ENCODE measurements at regions not wholly inside any gene's neighbourhood (a gene's known extent, or its start where the extent isn't known, plus 50 kb on each side); places are given as distances from the start of the nearest gene placed in this dataset.

- Mint-ChIP-seq H3K27me3 (ENCODE audit: insufficient read depth) (no peaks in the 10 kb centered on the region), H3K27ac (no peak overlapping the region), H3K4me1 (no peaks in the 10 kb centered on the region), H3K4me3 (no peak overlapping the region), H3K9me3 (peaks cover 7% of the 10 kb centered on the region), H3K36me3 (ENCODE audit: low read depth) (no peaks in the 10 kb centered on the region)
- no peak overlapping the region for H3K27ac ChIP-seq (ENCODE audit: low read depth, low read length)
- H3K9me3 ChIP-seq (ENCODE audit: control insufficient read depth, low read length) = peaks cover 4% of the 10 kb centered on the region
- H3K4me3 ChIP-seq (ENCODE audit: low read length) = no peak overlapping the region
- no peaks in the 10 kb centered on the region for H3K4me1 ChIP-seq (ENCODE audit: control insufficient read depth, insufficient read depth, low read length)
- no peaks in the 10 kb centered on the region for H3K27me3 ChIP-seq (ENCODE audit: control insufficient read depth, insufficient read depth, low read length, poor library complexity, severe bottlenecking)
- no peak overlapping the region for H3K9ac ChIP-seq (ENCODE audit: extremely low read depth, low read length, poor library complexity, severe bottlenecking)
- TF ChIP-seq CTCF (conservative IDR thresholded peaks at IDR 0.05) = no peak
- no peaks in the 10 kb centered on the region for H3K36me3 ChIP-seq (ENCODE audit: control insufficient read depth, insufficient read depth, low read length)
- no peak for DNase-seq
- WGBS, 2 experiments (ENCODE audit: insufficient coverage in 1 of 2, insufficient read length in 1 of 2) = 85 to 92% methylated on average over 6 of the region's 6 CpGs
Observed at GRCh38 chr9:20250791-20251190, 371.5 kb downstream of the MLLT3 start.

- Histone ChIP-seq H3K27me3 (ENCODE audit: control insufficient read depth, insufficient read depth, low read length, poor library complexity, severe bottlenecking) (no peaks in the 10 kb centered on the region), H3K4me3 (ENCODE audit: low read length) (no peak overlapping the region), H3K9ac (ENCODE audit: extremely low read depth, low read length, poor library complexity, severe bottlenecking) (no peak overlapping the region), H3K27ac (ENCODE audit: low read depth, low read length) (no peak overlapping the region), H3K36me3 (ENCODE audit: control insufficient read depth, insufficient read depth, low read length) (no peaks in the 10 kb centered on the region), H3K4me1 (ENCODE audit: control insufficient read depth, insufficient read depth, low read length) (peaks cover 5% of the 10 kb centered on the region), H3K9me3 (ENCODE audit: control insufficient read depth, low read length) (peaks cover 4% of the 10 kb centered on the region)
- WGBS, 2 experiments (ENCODE audit: insufficient coverage in 1 of 2, insufficient read length in 1 of 2) = 96 to 100% methylated on average over 2 to 6 of the region's 6 CpGs
- Mint-ChIP-seq H3K27me3 (ENCODE audit: insufficient read depth) (peaks cover 12% of the 10 kb centered on the region), H3K9me3 (peaks cover 7% of the 10 kb centered on the region), H3K4me1 (peaks cover 10% of the 10 kb centered on the region), H3K4me3 (no peak overlapping the region), H3K36me3 (ENCODE audit: low read depth) (no peaks in the 10 kb centered on the region), H3K27ac (no peak overlapping the region)
- DNase-seq = no peak
- no peak for TF ChIP-seq CTCF (conservative IDR thresholded peaks at IDR 0.05)
Observed at GRCh38 chr9:20244271-20244670, 378.0 kb downstream of the MLLT3 start.

DNA sequence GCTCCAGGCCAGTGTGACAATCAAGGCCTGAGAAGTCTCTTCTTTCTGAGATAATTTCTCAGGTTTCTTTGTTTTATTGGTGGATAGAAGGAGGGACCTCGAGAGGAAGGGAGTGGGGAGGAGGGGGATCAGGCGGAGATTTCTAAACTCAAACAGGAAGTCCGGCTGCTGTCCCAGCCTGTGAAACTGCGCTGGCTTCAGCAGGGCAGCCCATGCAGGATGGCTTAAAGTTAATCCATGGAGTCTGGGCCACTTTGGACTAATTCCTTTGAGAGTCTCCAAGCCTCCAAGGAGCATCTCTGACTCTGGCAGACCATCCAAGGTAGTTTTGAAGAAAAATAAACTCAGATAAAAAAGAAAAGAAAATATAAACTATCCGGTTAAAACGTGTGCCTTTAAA lies 378.5 kb downstream of the MLLT3 start:
- Histone ChIP-seq H3K27me3 (ENCODE audit: control insufficient read depth, insufficient read depth, low read length, poor library complexity, severe bottlenecking) (no peaks in the 10 kb centered on the region), H3K27ac (ENCODE audit: low read depth, low read length) (no peak overlapping the region), H3K4me3 (ENCODE audit: low read length) (no peak overlapping the region), H3K36me3 (ENCODE audit: control insufficient read depth, insufficient read depth, low read length) (no peaks in the 10 kb centered on the region), H3K9ac (ENCODE audit: extremely low read depth, low read length, poor library complexity, severe bottlenecking) (no peak overlapping the region), H3K9me3 (ENCODE audit: control insufficient read depth, low read length) (peaks cover 4% of the 10 kb centered on the region), H3K4me1 (ENCODE audit: control insufficient read depth, insufficient read depth, low read length) (peaks cover 5% of the 10 kb centered on the region)
- peaks cover 12% of the 10 kb centered on the region for H3K27me3 Mint-ChIP-seq (ENCODE audit: insufficient read depth)
- H3K36me3 Mint-ChIP-seq (ENCODE audit: low read depth) = no peaks in the 10 kb centered on the region
- no peak for TF ChIP-seq CTCF (conservative IDR thresholded peaks at IDR 0.05)
- H3K4me1 Mint-ChIP-seq = peaks cover 10% of the 10 kb centered on the region
- H3K9me3 Mint-ChIP-seq = peaks cover 7% of the 10 kb centered on the region
- H3K27ac Mint-ChIP-seq = no peak overlapping the region
- 90 to 92% methylated on average over 5 to 6 of the region's 6 CpGs for WGBS, 2 experiments (ENCODE audit: insufficient coverage in 1 of 2, insufficient read length in 1 of 2)
- DNase-seq = no peak
- no peak overlapping the region for H3K4me3 Mint-ChIP-seq

All from endodermal cell (in vitro differentiated cells).